Breast epithelium (tissue), 3 donors: ENCODE measurements at regions not wholly inside any gene's neighbourhood (a gene's known extent, or its start where the extent isn't known, plus 50 kb on each side); places are given as distances from the start of the nearest gene placed in this dataset.

Source experiments
- POLR2A ChIP-seq: fragments of 450-650 bp; IDR thresholded peaks from one replicate; pipeline ENCODE4 v1.6.1; 2016; ENCODE audit warnings: antibody characterized with exemption, mild to moderate bottlenecking, moderate library complexity
- POLR2AphosphoS5 ChIP-seq, 3 donors: sonication (generic); formaldehyde crosslinking; IDR thresholded peaks; one replicate each; pipeline ENCODE4 v1.6.1; 2017; ENCODE audit warnings: antibody characterized with exemption in 3 of 3
- TF ChIP-seq, protein P1 (sequence below), 3 donors: fragments of 450-650 bp; IDR thresholded peaks; one replicate each; pipeline ENCODE4 v1.5.1; 2016 to 2017; ENCODE audit warnings: antibody characterized with exemption in 3 of 3, mild to moderate bottlenecking in 3 of 3, moderate library complexity in 3 of 3

DNA sequence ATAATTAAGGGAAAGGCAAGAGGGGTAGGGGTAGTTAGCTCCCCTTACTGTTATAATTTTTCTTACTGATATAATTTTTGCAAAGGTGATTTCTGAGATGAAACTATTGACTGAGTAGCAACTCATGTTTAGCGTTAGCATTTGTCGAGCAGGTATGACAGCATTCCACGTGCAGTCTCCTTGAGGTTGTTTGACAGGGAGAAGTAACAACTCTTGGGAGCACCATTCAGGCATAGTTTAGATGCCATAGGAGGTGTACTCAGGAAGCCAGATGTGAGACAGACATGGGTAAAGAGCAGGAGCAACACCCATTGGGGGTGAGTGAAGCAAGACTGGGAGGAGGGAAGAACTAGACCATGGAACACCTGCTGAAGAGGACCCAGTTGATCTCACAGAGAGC is 96.6 kb upstream of the KLF6 start:
- no peak for TF ChIP-seq POLR2A
- TF ChIP-seq, protein P1, sequence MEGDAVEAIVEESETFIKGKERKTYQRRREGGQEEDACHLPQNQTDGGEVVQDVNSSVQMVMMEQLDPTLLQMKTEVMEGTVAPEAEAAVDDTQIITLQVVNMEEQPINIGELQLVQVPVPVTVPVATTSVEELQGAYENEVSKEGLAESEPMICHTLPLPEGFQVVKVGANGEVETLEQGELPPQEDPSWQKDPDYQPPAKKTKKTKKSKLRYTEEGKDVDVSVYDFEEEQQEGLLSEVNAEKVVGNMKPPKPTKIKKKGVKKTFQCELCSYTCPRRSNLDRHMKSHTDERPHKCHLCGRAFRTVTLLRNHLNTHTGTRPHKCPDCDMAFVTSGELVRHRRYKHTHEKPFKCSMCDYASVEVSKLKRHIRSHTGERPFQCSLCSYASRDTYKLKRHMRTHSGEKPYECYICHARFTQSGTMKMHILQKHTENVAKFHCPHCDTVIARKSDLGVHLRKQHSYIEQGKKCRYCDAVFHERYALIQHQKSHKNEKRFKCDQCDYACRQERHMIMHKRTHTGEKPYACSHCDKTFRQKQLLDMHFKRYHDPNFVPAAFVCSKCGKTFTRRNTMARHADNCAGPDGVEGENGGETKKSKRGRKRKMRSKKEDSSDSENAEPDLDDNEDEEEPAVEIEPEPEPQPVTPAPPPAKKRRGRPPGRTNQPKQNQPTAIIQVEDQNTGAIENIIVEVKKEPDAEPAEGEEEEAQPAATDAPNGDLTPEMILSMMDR (IDR thresholded peaks at IDR 0.05): no peak
- no peak for TF ChIP-seq POLR2AphosphoS5 (IDR thresholded peaks at IDR 0.05)
